WTC11 (cell line): ENCODE measurements at regions not wholly inside any gene's neighbourhood (a gene's known extent, or its start where the extent isn't known, plus 50 kb on each side); places are given as distances from the start of the nearest gene placed in this dataset.

ENCODE experiments used
- ATAC-seq: fragments of 200-7000 bp; cut with Tn5 transposase; 2 replicates; pipeline ENCODE4 v1.10.0; 2021; ENCODE audit warnings: mild to moderate bottlenecking, moderate library complexity
- CTCF ChIA-PET: fragments of 300-600 bp; sonication (Branson Sonifier 250); formaldehyde crosslinking; loops from one replicate; lab custom pipeline; 2021; ENCODE audit warnings: antibody characterized with exemption; lab: Charles Lee
- POLR2A ChIA-PET: fragments of 350-600 bp; sonication (Branson Sonifier 250); formaldehyde crosslinking; loops from one replicate; lab custom pipeline; 2021; ENCODE audit warnings: antibody characterized with exemption; lab: Charles Lee
- DNase-seq: peaks from one replicate; pipeline ENCODE4 v3.0.0; 2021; ENCODE audit warnings: low spot score
- H3K27ac Mint-ChIP-seq: 2 replicates; pipeline ENCODE4 v1.8.0; 2021; ENCODE audit warnings: mixed read lengths
- H3K27me3 Mint-ChIP-seq: 2 replicates; pipeline ENCODE4 v1.8.0; 2021; ENCODE audit warnings: low read depth, mild to moderate bottlenecking, moderate library complexity, mixed read lengths
- H3K36me3 Mint-ChIP-seq: 2 replicates; pipeline ENCODE4 v1.8.0; 2021; ENCODE audit warnings: mixed read lengths
- H3K4me1 Mint-ChIP-seq: 2 replicates; pipeline ENCODE4 v1.8.0; 2022; ENCODE audit warnings: mixed read lengths
- H3K4me3 Mint-ChIP-seq: 2 replicates; pipeline ENCODE4 v1.8.0; 2021; ENCODE audit warnings: mild to moderate bottlenecking, moderate library complexity, mixed read lengths
- H3K9me3 Mint-ChIP-seq: 2 replicates; pipeline ENCODE4 v1.8.0; 2021; ENCODE audit warnings: mixed read lengths
- ATF1 ChIP-seq: sonication (generic); formaldehyde crosslinking; IDR thresholded peaks from 2 replicates; pipeline ENCODE4 v1.8.1; 2023; ENCODE audit warnings: mild to moderate bottlenecking, moderate library complexity, missing genetic modification reagents
- CTCF ChIP-seq: fragments of 200-600 bp; IDR thresholded peaks from 2 replicates; pipeline ENCODE4 v1.8.0; 2022; ENCODE audit warnings: antibody characterized with exemption
- ELF4 ChIP-seq: sonication (generic); formaldehyde crosslinking; IDR thresholded peaks from 2 replicates; pipeline ENCODE4 v1.8.1; 2022; ENCODE audit warnings: low read depth, mild to moderate bottlenecking, moderate library complexity, missing genetic modification reagents
- ESRRA ChIP-seq: sonication (generic); formaldehyde crosslinking; IDR thresholded peaks from 2 replicates; pipeline ENCODE4 v1.8.1; 2022; ENCODE audit warnings: mild to moderate bottlenecking, missing genetic modification reagents, borderline replicate concordance
- GRHL2 ChIP-seq: fragments of 250-450 bp; sonication (Bioruptor Pico); IDR thresholded peaks from 2 replicates; pipeline ENCODE4 v1.8.0; 2022; ENCODE audit warnings: mild to moderate bottlenecking, moderate library complexity; ENCODE audit not compliant: insufficient replicate concordance, severe bottlenecking
- HMGA2 ChIP-seq: fragments of 250-450 bp; sonication (Bioruptor Pico); IDR thresholded peaks from 2 replicates; pipeline ENCODE4 v1.4.0; 2021; ENCODE audit warnings: mild to moderate bottlenecking, moderate library complexity
- IRF2 ChIP-seq: sonication (generic); formaldehyde crosslinking; IDR thresholded peaks from 2 replicates; pipeline ENCODE4 v1.8.0; 2022; ENCODE audit warnings: low read depth, missing genetic modification reagents, borderline replicate concordance
- JUN ChIP-seq: sonication (generic); formaldehyde crosslinking; IDR thresholded peaks from 2 replicates; pipeline ENCODE4 v1.8.0; 2023; ENCODE audit warnings: mild to moderate bottlenecking, missing genetic modification reagents
- MXD4 ChIP-seq: fragments of 250-450 bp; sonication (Bioruptor Pico); IDR thresholded peaks from 2 replicates; pipeline ENCODE4 v1.8.0; 2021; ENCODE audit warnings: mild to moderate bottlenecking, moderate library complexity, borderline replicate concordance
- NFATC4 ChIP-seq: fragments of 250-450 bp; sonication (Bioruptor Pico); IDR thresholded peaks from 2 replicates; pipeline ENCODE4 v1.9.0; 2021; ENCODE audit warnings: mild to moderate bottlenecking
- NR2C2 ChIP-seq: sonication (generic); formaldehyde crosslinking; IDR thresholded peaks from 2 replicates; pipeline ENCODE4 v1.8.0; 2022; ENCODE audit warnings: mild to moderate bottlenecking, missing genetic modification reagents
- OVOL2 ChIP-seq: fragments of 250-450 bp; sonication (Bioruptor Pico); IDR thresholded peaks from 2 replicates; pipeline ENCODE4 v1.9.0; 2021; ENCODE audit warnings: mild to moderate bottlenecking, borderline replicate concordance
- PRRX2 ChIP-seq: fragments of 250-450 bp; sonication (Bioruptor Pico); IDR thresholded peaks from 2 replicates; pipeline ENCODE4 v1.8.0; 2021; ENCODE audit warnings: mild to moderate bottlenecking
- RORB ChIP-seq: fragments of 250-450 bp; sonication (Bioruptor Pico); IDR thresholded peaks from 2 replicates; pipeline ENCODE4 v1.9.0; 2021; ENCODE audit warnings: mild to moderate bottlenecking
- SMAD4 ChIP-seq: sonication (generic); formaldehyde crosslinking; IDR thresholded peaks from 2 replicates; pipeline ENCODE4 v1.8.0; 2022; ENCODE audit warnings: mild to moderate bottlenecking, missing genetic modification reagents
- SOX15 ChIP-seq: fragments of 250-450 bp; sonication (Bioruptor Pico); IDR thresholded peaks from 2 replicates; pipeline ENCODE4 v1.9.0; 2021; ENCODE audit warnings: mild to moderate bottlenecking
- TCF7 ChIP-seq: sonication (generic); formaldehyde crosslinking; IDR thresholded peaks from 2 replicates; pipeline ENCODE4 v1.8.0; 2022; ENCODE audit warnings: mild to moderate bottlenecking, low read depth, missing genetic modification reagents, moderate library complexity
- TEAD4 ChIP-seq: sonication (generic); formaldehyde crosslinking; IDR thresholded peaks from 2 replicates; pipeline ENCODE4 v1.8.0; 2022; ENCODE audit warnings: mild to moderate bottlenecking, missing genetic modification reagents
- TP53 ChIP-seq: sonication (generic); formaldehyde crosslinking; IDR thresholded peaks from 2 replicates; pipeline ENCODE4 v1.8.1; 2023; ENCODE audit warnings: mild to moderate bottlenecking, missing genetic modification reagents
- ZBTB21 ChIP-seq: sonication (generic); formaldehyde crosslinking; IDR thresholded peaks from 2 replicates; pipeline ENCODE4 v1.8.1; 2023; ENCODE audit warnings: mild to moderate bottlenecking, missing genetic modification reagents, borderline replicate concordance
- TF ChIP-seq, protein P1 (sequence below): sonication (generic); formaldehyde crosslinking; IDR thresholded peaks from 2 replicates; pipeline ENCODE4 v1.8.1; 2023; ENCODE audit warnings: mild to moderate bottlenecking, missing genetic modification reagents, moderate library complexity
- TF ChIP-seq, protein P2 (sequence below): sonication (generic); formaldehyde crosslinking; IDR thresholded peaks from 2 replicates; pipeline ENCODE4 v1.8.1; 2022; ENCODE audit warnings: low read depth, mild to moderate bottlenecking, moderate library complexity, missing genetic modification reagents, borderline replicate concordance
- TF ChIP-seq, protein P3 (sequence below): sonication (generic); formaldehyde crosslinking; IDR thresholded peaks from 2 replicates; pipeline ENCODE4 v1.8.0; 2022; ENCODE audit warnings: mild to moderate bottlenecking, missing genetic modification reagents
- TF ChIP-seq, protein P4 (sequence below): sonication (generic); formaldehyde crosslinking; IDR thresholded peaks from 2 replicates; pipeline ENCODE4 v1.8.1; 2023; ENCODE audit warnings: mild to moderate bottlenecking, missing genetic modification reagents
- TF ChIP-seq, protein P5 (sequence below): sonication (generic); formaldehyde crosslinking; IDR thresholded peaks from 2 replicates; pipeline ENCODE4 v1.8.1; 2023; ENCODE audit warnings: mild to moderate bottlenecking, missing genetic modification reagents
- TF ChIP-seq, protein P6 (sequence below): fragments of 250-450 bp; sonication (Bioruptor Pico); IDR thresholded peaks from 2 replicates; pipeline ENCODE4 v2.1.2; 2022; ENCODE audit warnings: mild to moderate bottlenecking, moderate library complexity

GRCh38 chr6:8809662-8810061 lies 374.3 kb upstream of the SLC35B3 start:
- H3K9me3 Mint-ChIP-seq: peaks cover 17% of the 10 kb centered on the region
- ATAC-seq (no peak), DNase-seq (no peak)
- H3K4me1 Mint-ChIP-seq: no peaks in the 10 kb centered on the region
- no peak overlapping the region for H3K27ac Mint-ChIP-seq
- ChIA-PET POLR2A (no interaction called here), CTCF (no interaction called here)
- TF ChIP-seq, protein P1, sequence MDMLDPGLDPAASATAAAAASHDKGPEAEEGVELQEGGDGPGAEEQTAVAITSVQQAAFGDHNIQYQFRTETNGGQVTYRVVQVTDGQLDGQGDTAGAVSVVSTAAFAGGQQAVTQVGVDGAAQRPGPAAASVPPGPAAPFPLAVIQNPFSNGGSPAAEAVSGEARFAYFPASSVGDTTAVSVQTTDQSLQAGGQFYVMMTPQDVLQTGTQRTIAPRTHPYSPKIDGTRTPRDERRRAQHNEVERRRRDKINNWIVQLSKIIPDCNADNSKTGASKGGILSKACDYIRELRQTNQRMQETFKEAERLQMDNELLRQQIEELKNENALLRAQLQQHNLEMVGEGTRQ: no peak
- TF ChIP-seq, protein P2, sequence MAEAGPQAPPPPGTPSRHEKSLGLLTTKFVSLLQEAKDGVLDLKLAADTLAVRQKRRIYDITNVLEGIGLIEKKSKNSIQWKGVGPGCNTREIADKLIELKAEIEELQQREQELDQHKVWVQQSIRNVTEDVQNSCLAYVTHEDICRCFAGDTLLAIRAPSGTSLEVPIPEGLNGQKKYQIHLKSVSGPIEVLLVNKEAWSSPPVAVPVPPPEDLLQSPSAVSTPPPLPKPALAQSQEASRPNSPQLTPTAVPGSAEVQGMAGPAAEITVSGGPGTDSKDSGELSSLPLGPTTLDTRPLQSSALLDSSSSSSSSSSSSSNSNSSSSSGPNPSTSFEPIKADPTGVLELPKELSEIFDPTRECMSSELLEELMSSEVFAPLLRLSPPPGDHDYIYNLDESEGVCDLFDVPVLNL (CRISPR knock-in tag): no peak
- no peak for TF ChIP-seq IRF2 (CRISPR knock-in tag)
- no peak for TF ChIP-seq ATF1 (CRISPR knock-in tag)
- no peak for TF ChIP-seq TCF7 (CRISPR knock-in tag)
- TF ChIP-seq SMAD4 (CRISPR knock-in tag): no peak
- no peak for TF ChIP-seq CTCF
- TF ChIP-seq, protein P3, sequence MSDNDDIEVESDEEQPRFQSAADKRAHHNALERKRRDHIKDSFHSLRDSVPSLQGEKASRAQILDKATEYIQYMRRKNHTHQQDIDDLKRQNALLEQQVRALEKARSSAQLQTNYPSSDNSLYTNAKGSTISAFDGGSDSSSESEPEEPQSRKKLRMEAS (CRISPR knock-in tag): no peak
- no peak for TF ChIP-seq NR2C2
- no peak for TF ChIP-seq ESRRA (CRISPR knock-in tag)
- TF ChIP-seq ELF4 (CRISPR knock-in tag): no peak
- TF ChIP-seq, protein P4, sequence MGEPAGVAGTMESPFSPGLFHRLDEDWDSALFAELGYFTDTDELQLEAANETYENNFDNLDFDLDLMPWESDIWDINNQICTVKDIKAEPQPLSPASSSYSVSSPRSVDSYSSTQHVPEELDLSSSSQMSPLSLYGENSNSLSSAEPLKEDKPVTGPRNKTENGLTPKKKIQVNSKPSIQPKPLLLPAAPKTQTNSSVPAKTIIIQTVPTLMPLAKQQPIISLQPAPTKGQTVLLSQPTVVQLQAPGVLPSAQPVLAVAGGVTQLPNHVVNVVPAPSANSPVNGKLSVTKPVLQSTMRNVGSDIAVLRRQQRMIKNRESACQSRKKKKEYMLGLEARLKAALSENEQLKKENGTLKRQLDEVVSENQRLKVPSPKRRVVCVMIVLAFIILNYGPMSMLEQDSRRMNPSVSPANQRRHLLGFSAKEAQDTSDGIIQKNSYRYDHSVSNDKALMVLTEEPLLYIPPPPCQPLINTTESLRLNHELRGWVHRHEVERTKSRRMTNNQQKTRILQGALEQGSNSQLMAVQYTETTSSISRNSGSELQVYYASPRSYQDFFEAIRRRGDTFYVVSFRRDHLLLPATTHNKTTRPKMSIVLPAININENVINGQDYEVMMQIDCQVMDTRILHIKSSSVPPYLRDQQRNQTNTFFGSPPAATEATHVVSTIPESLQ (CRISPR knock-in tag): no peak
- no peak for TF ChIP-seq RORB (CRISPR knock-in tag)
- TF ChIP-seq SOX15 (CRISPR knock-in tag): no peak
- H3K36me3 Mint-ChIP-seq: no peaks in the 10 kb centered on the region
- H3K4me3 Mint-ChIP-seq: no peak overlapping the region
- H3K27me3 Mint-ChIP-seq: no peaks in the 10 kb centered on the region

GRCh38 chr6:8803181-8803760 lies 367.9 kb upstream of the SLC35B3 start:
- Mint-ChIP-seq H3K27me3 (no peaks in the 10 kb centered on the region), H3K4me3 (no peak overlapping the region)
- CTCF ChIA-PET: no interaction called here

More at GRCh38 chr6:8803181-8803760, 367.9 kb upstream of the SLC35B3 start:
- Mint-ChIP-seq H3K9me3 (peaks cover 21% of the 10 kb centered on the region), H3K4me1 (no peaks in the 10 kb centered on the region), H3K36me3 (peaks cover 12% of the 10 kb centered on the region), H3K27ac (no peak overlapping the region)
- POLR2A ChIA-PET: no interaction called here
- TF ChIP-seq NFATC4 (CRISPR knock-in tag) (no peak), SMAD4 (CRISPR knock-in tag) (no peak), ZBTB21 (CRISPR knock-in tag) (no peak), GRHL2 (no peak), JUN (CRISPR knock-in tag) (no peak), PRRX2 (no peak), OVOL2 (no peak), MXD4 (no peak), TP53 (CRISPR knock-in tag) (no peak), TEAD4 (CRISPR knock-in tag) (no peak), HMGA2 (CRISPR knock-in tag) (no peak), CTCF (no peak)
- TF ChIP-seq, protein P5, sequence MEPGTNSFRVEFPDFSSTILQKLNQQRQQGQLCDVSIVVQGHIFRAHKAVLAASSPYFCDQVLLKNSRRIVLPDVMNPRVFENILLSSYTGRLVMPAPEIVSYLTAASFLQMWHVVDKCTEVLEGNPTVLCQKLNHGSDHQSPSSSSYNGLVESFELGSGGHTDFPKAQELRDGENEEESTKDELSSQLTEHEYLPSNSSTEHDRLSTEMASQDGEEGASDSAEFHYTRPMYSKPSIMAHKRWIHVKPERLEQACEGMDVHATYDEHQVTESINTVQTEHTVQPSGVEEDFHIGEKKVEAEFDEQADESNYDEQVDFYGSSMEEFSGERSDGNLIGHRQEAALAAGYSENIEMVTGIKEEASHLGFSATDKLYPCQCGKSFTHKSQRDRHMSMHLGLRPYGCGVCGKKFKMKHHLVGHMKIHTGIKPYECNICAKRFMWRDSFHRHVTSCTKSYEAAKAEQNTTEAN (CRISPR knock-in tag): no peak
- TF ChIP-seq, protein P6, sequence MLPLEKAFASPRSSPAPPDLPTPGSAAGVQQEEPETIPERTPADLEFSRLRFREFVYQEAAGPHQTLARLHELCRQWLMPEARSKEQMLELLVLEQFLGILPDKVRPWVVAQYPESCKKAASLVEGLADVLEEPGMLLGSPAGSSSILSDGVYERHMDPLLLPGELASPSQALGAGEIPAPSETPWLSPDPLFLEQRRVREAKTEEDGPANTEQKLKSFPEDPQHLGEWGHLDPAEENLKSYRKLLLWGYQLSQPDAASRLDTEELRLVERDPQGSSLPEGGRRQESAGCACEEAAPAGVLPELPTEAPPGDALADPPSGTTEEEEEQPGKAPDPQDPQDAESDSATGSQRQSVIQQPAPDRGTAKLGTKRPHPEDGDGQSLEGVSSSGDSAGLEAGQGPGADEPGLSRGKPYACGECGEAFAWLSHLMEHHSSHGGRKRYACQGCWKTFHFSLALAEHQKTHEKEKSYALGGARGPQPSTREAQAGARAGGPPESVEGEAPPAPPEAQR (CRISPR knock-in tag): no peak
- DNase-seq (no peak), ATAC-seq (no peak)
